ENCODE measurements at regions not wholly inside any gene's neighbourhood (a gene's known extent, or its start where the extent isn't known, plus 50 kb on each side); places are given as distances from the start of the nearest gene placed in this dataset.
"Not testable (repeated sequence)": the region's sequence is repeated elsewhere in the genome, so short reads cannot be mapped to it uniquely, and the experiment has no call there.

GRCh38 chr7:4602905-4603842, 78.9 kb upstream of the FOXK1 start:
- ATAC-seq: no peak
- intact Hi-C loops (cut with DNase I): no loop called here

GRCh38 chr7:4603843-4604231, 78.3 kb upstream of the FOXK1 start:
- intact Hi-C loops (cut with DNase I): no loop called here
- no peak for DNase-seq (ENCODE audit: missing footprints)
- no peak for ATAC-seq

More at GRCh38 chr7:4602905-4603842, 78.9 kb upstream of the FOXK1 start:
- DNase-seq (ENCODE audit: missing footprints): no peak

- ATAC-seq (no peak), DNase-seq (ENCODE audit: missing footprints) (no peak)
- intact Hi-C loops (cut with DNase I): no loop called here
Measured at GRCh38 chr7:4604456-4604940, 77.6 kb upstream of the FOXK1 start.

GRCh38 chr7:4606797-4607196, 75.3 kb upstream of the FOXK1 start:
- intact Hi-C loops (cut with DNase I): no loop called here
- ATAC-seq (no peak), DNase-seq (ENCODE audit: missing footprints) (no peak)

- ATAC-seq (no peak), DNase-seq (ENCODE audit: missing footprints) (peak; percentile 35)
- intact Hi-C loops (cut with DNase I): no loop called here
Measured at GRCh38 chr7:4607311-4607729, 74.8 kb upstream of the FOXK1 start.

GRCh38 chr7:4609576-4609975, 72.5 kb upstream of the FOXK1 start:
- DNase-seq (ENCODE audit: missing footprints); ATAC-seq; intact Hi-C loops (cut with DNase I): not testable (repeated sequence)

GRCh38 chr7:4610768-4611467, 71.2 kb upstream of the FOXK1 start:
- DNase-seq (ENCODE audit: missing footprints) (no peak), ATAC-seq (peak; percentile 70)
- intact Hi-C loops (cut with DNase I): loop anchor here (1.0 to 10.0 kb wide), 3 partner anchors 70 to 474 kb away; no protein-coding TSS in a partner anchor

GRCh38 chr7:4612237-4612636, 69.9 kb upstream of the FOXK1 start:
- intact Hi-C loops (cut with DNase I): loop anchor here (2.0 to 10.0 kb wide), 2 partner anchors 19 to 473 kb away; no protein-coding TSS in a partner anchor
- ATAC-seq (no peak), DNase-seq (ENCODE audit: missing footprints) (no peak)

GRCh38 chr7:4612939-4613841, 68.9 kb upstream of the FOXK1 start:
- ATAC-seq: peak; percentile 53
- no peak for DNase-seq (ENCODE audit: missing footprints)

GRCh38 chr7:4613846-4614548, 68.1 kb upstream of the FOXK1 start:
- intact Hi-C loops (cut with DNase I): loop anchor here (2.0 to 10.0 kb wide), 2 partner anchors 17 to 471 kb away; no protein-coding TSS in a partner anchor
- peak; percentile 17 for ATAC-seq
- DNase-seq (ENCODE audit: missing footprints): no peak

More at GRCh38 chr7:4612939-4613841, 68.9 kb upstream of the FOXK1 start:
- intact Hi-C loops (cut with DNase I): loop anchor here (2.0 to 10.0 kb wide), 2 partner anchors 18 to 472 kb away; no protein-coding TSS in a partner anchor

GRCh38 chr7:4616116-4616515, 66.0 kb upstream of the FOXK1 start:
- DNase-seq (ENCODE audit: missing footprints) (no peak), ATAC-seq (no peak)
- intact Hi-C loops (cut with DNase I): loop anchor here (10.0 kb wide), 1 partner anchor 469 kb away; no protein-coding TSS in a partner anchor

- intact Hi-C loops (cut with DNase I): no loop called here
- ATAC-seq: no peak
Measured at GRCh38 chr7:4621396-4621795, 60.7 kb upstream of the FOXK1 start.

GRCh38 chr7:4626318-4626845, 55.7 kb upstream of the FOXK1 start:
- DNase-seq (ENCODE audit: missing footprints) (no peak), ATAC-seq (no peak)
- intact Hi-C loops (cut with DNase I): no loop called here

More at GRCh38 chr7:4621396-4621795, 60.7 kb upstream of the FOXK1 start:
- no peak for DNase-seq (ENCODE audit: missing footprints)

- no peak for DNase-seq (ENCODE audit: missing footprints)
- intact Hi-C loops (cut with DNase I): no loop called here
Measured at GRCh38 chr7:4629287-4629895, 52.7 kb upstream of the FOXK1 start.

GRCh38 chr7:4631380-4632179, 50.5 kb upstream of the FOXK1 start:
- intact Hi-C loops (cut with DNase I): loop anchor here (2.0 kb wide), 1 partner anchor 19 kb away; no protein-coding TSS in a partner anchor
- peak; percentile 98 for ATAC-seq

More at GRCh38 chr7:4629287-4629895, 52.7 kb upstream of the FOXK1 start:
- ATAC-seq: no peak

More at GRCh38 chr7:4631380-4632179, 50.5 kb upstream of the FOXK1 start:
- peak; percentile 83 for DNase-seq (ENCODE audit: missing footprints)
